GM12878 (cell line): ENCODE measurements at regions not wholly inside any gene's neighbourhood (a gene's known extent, or its start where the extent isn't known, plus 50 kb on each side); places are given as distances from the start of the nearest gene placed in this dataset.

Source experiments
- ATAC-seq: fragments of 200-7000 bp; cut with Tn5 transposase; 3 replicates; pipeline ENCODE4 v1.9.1; 2020; ENCODE audit warnings: mild to moderate bottlenecking, moderate library complexity
- BruUV-seq: library from RNA; stranded (reverse); fragments of 400-500 nt; replicated peaks from 2 replicates; lab custom pipeline; 2021; lab: Mats Ljungman, UMichigan
- CTCF ChIA-PET: fragments of 300-600 bp; sonication (Branson Sonifier 250); formaldehyde crosslinking; extraction: SDS; loops from one replicate; lab custom pipeline; 2021; ENCODE audit warnings: inconsistent platforms; lab: Yijun Ruan, JAX
- POLR2A ChIA-PET: fragments of 350-600 bp; formaldehyde crosslinking; extraction: SDS; loops from one replicate; lab custom pipeline; 2021; ENCODE audit warnings: inconsistent platforms; lab: Charles Lee
- RAD21 ChIA-PET: fragments of 300-600 bp; sonication (Branson Sonifier 250); formaldehyde crosslinking; loops from one replicate; lab custom pipeline; 2023; ENCODE audit warnings: antibody characterized with exemption; ENCODE audit not compliant: unreplicated experiment; lab: Charles Lee
- SMC1A ChIA-PET: fragments of 300-600 bp; sonication (Branson Sonifier 250); formaldehyde crosslinking; loops from one replicate; lab custom pipeline; 2023; ENCODE audit not compliant: unreplicated experiment, uncharacterized antibody; lab: Charles Lee
- DNase-seq: peaks from one replicate; pipeline ENCODE4 v3.0.0-alpha.2; 2011; ENCODE audit warnings: low read depth, low spot score
- FAIRE-seq: peaks from 3 replicates; lab custom pipeline; 2011; peaks lifted over from hg19 to GRCh38; lab: Jason Lieb, UNC
- H2AFZ ChIP-seq: 2 replicates; pipeline ENCODE4 v1.6.0; 2011; ENCODE audit warnings: low read depth, low read length, control low read depth; ENCODE audit not compliant: control insufficient read depth
- H3K27ac ChIP-seq: 2 replicates; pipeline ENCODE4 v1.5.1; 2011; ENCODE audit warnings: control low read depth; ENCODE audit not compliant: control insufficient read depth, insufficient read depth
- H3K27me3 ChIP-seq, 2 experiments: replicated peaks in 1 of 2; 2 replicates each; pipeline versions ENCODE4 v1.6.0 to v1.6.1; 2011; ENCODE audit warnings: low read length in 1 of 2; ENCODE audit not compliant: control insufficient read depth in 2 of 2, insufficient read depth in 2 of 2
- H3K36me3 ChIP-seq, 2 experiments: 2 replicates each; pipeline ENCODE4 v1.5.1; 2011; ENCODE audit warnings: low read length in 1 of 2; ENCODE audit not compliant: control insufficient read depth in 2 of 2, insufficient read depth in 2 of 2
- H3K4me1 ChIP-seq: 2 replicates; pipeline ENCODE4 v1.6.1; 2011; ENCODE audit warnings: mild to moderate bottlenecking, low read length, moderate library complexity, mixed read lengths; ENCODE audit not compliant: control insufficient read depth, insufficient read depth
- H3K4me2 ChIP-seq: 2 replicates; pipeline ENCODE4 v1.6.0; 2011; ENCODE audit warnings: control low read depth; ENCODE audit not compliant: control insufficient read depth, insufficient read depth
- H3K4me3 ChIP-seq: fragments of 200-600 bp; sonication (generic); 2 replicates; pipeline ENCODE4 v1.5.1; 2016
- H3K79me2 ChIP-seq: 2 replicates; pipeline ENCODE4 v1.6.0; 2011; ENCODE audit warnings: low read length; ENCODE audit not compliant: control insufficient read depth, insufficient read depth
- H3K9ac ChIP-seq: 2 replicates; pipeline ENCODE4 v1.8.0; 2011; ENCODE audit warnings: low read length, control low read depth, mixed read lengths; ENCODE audit not compliant: control insufficient read depth, insufficient read depth
- H3K9me3 ChIP-seq: replicated peaks from 3 replicates; pipeline ENCODE4 v1.5.1; 2011; ENCODE audit warnings: mild to moderate bottlenecking, low read length; ENCODE audit not compliant: control insufficient read depth, insufficient read depth
- H4K20me1 ChIP-seq: 2 replicates; pipeline ENCODE4 v1.6.0; 2011; ENCODE audit not compliant: control insufficient read depth, insufficient read depth
- BMI1 ChIP-seq: fragments of 450-650 bp; IDR thresholded peaks from 2 replicates; pipeline ENCODE4 v1.6.1; 2016; ENCODE audit warnings: mild to moderate bottlenecking, moderate library complexity, borderline replicate concordance
- ELK1 ChIP-seq: IDR thresholded peaks from 2 replicates; pipeline ENCODE4 v1.6.1; 2012; ENCODE audit warnings: low read depth, low read length, improper control_type of control experiment
- FOXK2 ChIP-seq: fragments of 450-650 bp; IDR thresholded peaks from 2 replicates; pipeline ENCODE4 v1.6.1; 2017; ENCODE audit warnings: mild to moderate bottlenecking, moderate library complexity
- KLF5 ChIP-seq: fragments of 450-650 bp; IDR thresholded peaks from 2 replicates; pipeline ENCODE4 v1.6.1; 2014; ENCODE audit warnings: mild to moderate bottlenecking; ENCODE audit not compliant: partially characterized antibody
- LARP7 ChIP-seq: fragments of 450-650 bp; IDR thresholded peaks from 2 replicates; pipeline ENCODE4 v1.6.1; 2017; ENCODE audit warnings: mild to moderate bottlenecking
- MYC ChIP-seq: IDR thresholded peaks from 2 replicates; pipeline ENCODE4 v1.6.1; 2011; ENCODE audit warnings: mild to moderate bottlenecking, low read length, moderate library complexity, inconsistent platforms; ENCODE audit not compliant: insufficient read depth, insufficient replicate concordance, insufficient read length, severe bottlenecking
- SRF ChIP-seq, 2 experiments: IDR thresholded peaks; 2 replicates each; pipeline ENCODE4 v1.6.1; 2011; ENCODE audit warnings: low read depth in 2 of 2, low read length in 2 of 2, mild to moderate bottlenecking in 1 of 2, moderate library complexity in 1 of 2
- TCF12 ChIP-seq: IDR thresholded peaks from 2 replicates; pipeline ENCODE4 v1.6.1; 2011; ENCODE audit warnings: low read depth, mild to moderate bottlenecking, low read length
- YBX1 ChIP-seq: fragments of 450-650 bp; IDR thresholded peaks from 2 replicates; pipeline ENCODE4 v1.6.1; 2016; ENCODE audit warnings: antibody characterized with exemption
- ZNF274 ChIP-seq: IDR thresholded peaks from one replicate; pipeline ENCODE4 v1.8.0; 2011; ENCODE audit not compliant: insufficient read length, insufficient read depth
- WGBS: methylation state at CpG from one replicate; pipeline ENCODE4 v1.1.6; 2016; ENCODE audit warnings: low lambda C conversion rate; ENCODE audit not compliant: insufficient replicate concordance, insufficient coverage; ENCODE audit errors: missing lambda C conversion rate; 5-methylcytosine and 5-hydroxymethylcytosine counted together
- in situ Hi-C: fragments of 300-500 bp; cut with MboI; formaldehyde crosslinking; loops from 9 replicates; pipeline ENCODE4 v1.14.3; 2018; ENCODE audit warnings: mixed read lengths
- intact Hi-C: fragments of 100-400 bp; cut with micrococcal nuclease; formaldehyde crosslinking; loops from one replicate; pipeline ENCODE4 v1.14.2; 2022; ENCODE audit not compliant: unreplicated experiment
- TF ChIP-seq, protein P1 (sequence below): fragments of 450-650 bp; formaldehyde crosslinking; IDR thresholded peaks from 2 replicates; pipeline ENCODE4 v1.4.0; 2022; ENCODE audit warnings: mild to moderate bottlenecking, moderate library complexity

- Histone ChIP-seq H2AFZ (no peak overlapping the region), H3K27ac (no peak overlapping the region), H3K4me3 (no peak overlapping the region), H3K4me2 (no peak overlapping the region), H3K9ac (no peak overlapping the region), H4K20me1 (no peaks in the 10 kb centered on the region), H3K9me3 (no peaks in the 10 kb centered on the region; the same call in 2 of the 3 replicates), H3K36me3 (no peaks in the 10 kb centered on the region), H3K79me2 (no peaks in the 10 kb centered on the region), H3K4me1 (peaks cover 24% of the 10 kb centered on the region), H3K27me3 (no peaks in the 10 kb centered on the region)
- ChIA-PET SMC1A (interaction anchor here (0.9 to 1.5 kb wide), 5 partner anchors 28 to 174 kb away, joined by 3 read pairs; no protein-coding TSS in a partner anchor), CTCF (interaction anchor here (0.6 kb wide), 1 partner anchor 596 kb away, joined by 4 read pairs; no protein-coding TSS in a partner anchor), RAD21 (interaction anchor here (1.6 kb wide), 1 partner anchor 78 kb away, joined by 3 read pairs; no protein-coding TSS in a partner anchor), POLR2A (no interaction called here)
- TF ChIP-seq SRF (IDR thresholded peaks at IDR 0.05; ENCODE audit: low read depth in 2 of 2, low read length in 2 of 2) (no peak), TCF12 (no peak)
- DNase-seq: no peak
- WGBS: 59% methylated on average over 7 of the region's 7 CpGs
- FAIRE-seq: no peak
- intact Hi-C loops: no loop called here
- BruUV-seq: no TSS peak
- no peak for ATAC-seq
- in situ Hi-C loops: no loop called here
Observed at GRCh38 chr5:6190838-6191237, 187.5 kb downstream of the MED10 start.

GRCh38 chr5:6188976-6189375 lies 189.4 kb downstream of the MED10 start:
- CTCF ChIA-PET: interaction anchor here (0.7 to 3.4 kb wide), 7 partner anchors 10 to 188 kb away, joined by 3 to 10 read pairs (median 4); no protein-coding TSS in a partner anchor
- no peak for FAIRE-seq

More at GRCh38 chr5:6188976-6189375, 189.4 kb downstream of the MED10 start:
- no peak for TF ChIP-seq KLF5
- no peak for TF ChIP-seq BMI1
- TF ChIP-seq MYC: no peak
- TF ChIP-seq, protein P1, sequence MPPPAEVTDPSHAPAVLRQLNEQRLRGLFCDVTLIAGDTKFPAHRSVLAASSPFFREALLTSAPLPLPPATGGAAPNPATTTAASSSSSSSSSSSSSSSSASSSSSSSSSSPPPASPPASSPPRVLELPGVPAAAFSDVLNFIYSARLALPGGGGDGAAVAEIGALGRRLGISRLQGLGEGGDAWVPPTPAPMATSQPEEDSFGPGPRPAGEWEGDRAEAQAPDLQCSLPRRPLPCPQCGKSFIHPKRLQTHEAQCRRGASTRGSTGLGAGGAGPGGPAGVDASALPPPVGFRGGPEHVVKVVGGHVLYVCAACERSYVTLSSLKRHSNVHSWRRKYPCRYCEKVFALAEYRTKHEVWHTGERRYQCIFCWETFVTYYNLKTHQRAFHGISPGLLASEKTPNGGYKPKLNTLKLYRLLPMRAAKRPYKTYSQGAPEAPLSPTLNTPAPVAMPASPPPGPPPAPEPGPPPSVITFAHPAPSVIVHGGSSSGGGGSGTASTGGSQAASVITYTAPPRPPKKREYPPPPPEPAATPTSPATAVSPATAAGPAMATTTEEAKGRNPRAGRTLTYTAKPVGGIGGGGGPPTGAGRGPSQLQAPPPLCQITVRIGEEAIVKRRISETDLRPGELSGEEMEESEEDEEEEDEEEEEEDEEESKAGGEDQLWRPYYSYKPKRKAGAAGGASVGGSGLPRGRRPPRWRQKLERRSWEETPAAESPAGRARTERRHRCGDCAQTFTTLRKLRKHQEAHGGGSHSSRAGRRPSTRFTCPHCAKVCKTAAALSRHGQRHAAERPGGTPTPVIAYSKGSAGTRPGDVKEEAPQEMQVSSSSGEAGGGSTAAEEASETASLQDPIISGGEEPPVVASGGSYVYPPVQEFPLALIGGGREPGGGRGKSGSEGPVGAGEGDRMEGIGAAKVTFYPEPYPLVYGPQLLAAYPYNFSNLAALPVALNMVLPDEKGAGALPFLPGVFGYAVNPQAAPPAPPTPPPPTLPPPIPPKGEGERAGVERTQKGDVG: no peak
- TF ChIP-seq FOXK2: no peak
- TF ChIP-seq YBX1: no peak
- TF ChIP-seq LARP7: 0 out of 2 replicates have a peak, but pooled peaks have one; percentile 30
- no peak for TF ChIP-seq ELK1
- no peak for TF ChIP-seq ZNF274
- Histone ChIP-seq H3K4me2 (peak overlapping the region; percentile 19; the same call in 1 of the 2 replicates), H4K20me1 (no peaks in the 10 kb centered on the region), H3K4me1 (peaks cover 18% of the 10 kb centered on the region), H3K9ac (no peak overlapping the region), H3K4me3 (no peak overlapping the region), H3K9me3 (no peaks in the 10 kb centered on the region; the same call in 2 of the 3 replicates), H3K79me2 (no peaks in the 10 kb centered on the region), H3K27ac (0 out of 2 replicates have a peak overlapping the region, but pooled peaks have one; percentile 6), H2AFZ (no peak overlapping the region), H3K36me3 (no peaks in the 10 kb centered on the region), H3K27me3 (no peaks in the 10 kb centered on the region)
- WGBS: 95% methylated on average over 8 of the region's 8 CpGs
- SMC1A ChIA-PET: interaction anchor here (0.6 to 3.8 kb wide), 16 partner anchors 10 to 546 kb away, joined by 3 to 19 read pairs (median 3); no protein-coding TSS in a partner anchor
- DNase-seq: no peak
- in situ Hi-C loops (loop anchor here (10.0 kb wide), 1 partner anchor 546 kb away; no protein-coding TSS in a partner anchor), intact Hi-C loops (loop anchor here (5.0 kb wide), 1 partner anchor 77 kb away; no protein-coding TSS in a partner anchor)
- POLR2A ChIA-PET: interaction anchor here (0.7 kb wide), 1 partner anchor 85 kb away, joined by 4 read pairs; no protein-coding TSS in a partner anchor
- ATAC-seq: no peak
- RAD21 ChIA-PET: interaction anchor here (0.9 to 3.6 kb wide), 8 partner anchors 14 to 295 kb away, joined by 3 to 16 read pairs (median 6); partner anchors contain the start of gene MED10
- no TSS peak for BruUV-seq
